ENCODE measurements at regions not wholly inside any gene's neighbourhood (a gene's known extent, or its start where the extent isn't known, plus 50 kb on each side); places are given as distances from the start of the nearest gene placed in this dataset.

DNA sequence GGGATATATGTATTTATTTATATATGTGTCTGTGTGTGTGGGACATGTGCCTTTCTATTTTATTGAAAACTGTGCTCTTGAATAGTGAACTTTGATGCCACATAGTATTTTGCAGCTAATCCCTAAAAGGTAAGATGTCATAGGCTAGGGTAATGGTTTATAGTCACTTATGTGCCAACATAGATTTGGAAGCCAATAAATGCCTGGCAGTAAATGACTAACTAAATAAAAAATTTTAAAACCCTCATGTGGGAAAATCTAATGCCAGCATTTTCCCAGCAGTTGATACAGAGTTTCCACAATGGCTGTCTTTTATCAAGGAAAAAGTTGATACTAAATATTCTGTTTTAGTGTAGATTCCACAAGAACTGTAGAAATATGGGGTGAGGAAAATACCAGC is 101.5 kb upstream of the IMMP2L start:
- CTCF ChIA-PET, result no interaction called here
- no peaks in the 10 kb centered on the region for H3K9me3 ChIP-seq (ENCODE audit: low read length)
- H3K27me3 ChIP-seq (ENCODE audit: low read length), result no peaks in the 10 kb centered on the region
- no peak overlapping the region for H3K4me3 ChIP-seq (ENCODE audit: low read length)
- POLR2A ChIA-PET (ENCODE audit: unreplicated experiment), result no interaction called here
- ATAC-seq (peak; percentile 60), DNase-seq (peak; percentile 24)
- H3K9ac ChIP-seq (ENCODE audit: low read length), result peak overlapping the region; percentile 20; the same call in 1 of the 2 replicates
- H3K9me2 ChIP-seq (replicated peaks; ENCODE audit: low read length), result 0 out of 2 replicates have a peak, but pooled peaks cover 2% of the 10 kb centered on the region
- peak overlapping the region; percentile 33; the same call in 1 of the 2 replicates for H3K27ac ChIP-seq (ENCODE audit: low read length)
- BruUV-seq (replicated peaks), result no TSS peak
- H3K79me2 ChIP-seq (ENCODE audit: low read length), result no peaks in the 10 kb centered on the region
- H3K36me3 ChIP-seq (ENCODE audit: low read depth, low read length), result no peaks in the 10 kb centered on the region
- H4K20me1 ChIP-seq (ENCODE audit: low read length), result no peaks in the 10 kb centered on the region
- H2AFZ ChIP-seq (ENCODE audit: low read length), result no peak overlapping the region
- H3F3A ChIP-seq (ENCODE audit: low read length, unreplicated experiment), result no peaks in the 10 kb centered on the region
- H3K4me2 ChIP-seq (ENCODE audit: low read length), result no peak overlapping the region
- TF ChIP-seq EZH2 (IDR thresholded peaks at IDR 0.05; ENCODE audit: low read length, unreplicated experiment) (no peak), EZH2phosphoT487 (IDR thresholded peaks at IDR 0.05; ENCODE audit: borderline replicate concordance, low read length) (no peak)
- TF ChIP-seq, protein P1, sequence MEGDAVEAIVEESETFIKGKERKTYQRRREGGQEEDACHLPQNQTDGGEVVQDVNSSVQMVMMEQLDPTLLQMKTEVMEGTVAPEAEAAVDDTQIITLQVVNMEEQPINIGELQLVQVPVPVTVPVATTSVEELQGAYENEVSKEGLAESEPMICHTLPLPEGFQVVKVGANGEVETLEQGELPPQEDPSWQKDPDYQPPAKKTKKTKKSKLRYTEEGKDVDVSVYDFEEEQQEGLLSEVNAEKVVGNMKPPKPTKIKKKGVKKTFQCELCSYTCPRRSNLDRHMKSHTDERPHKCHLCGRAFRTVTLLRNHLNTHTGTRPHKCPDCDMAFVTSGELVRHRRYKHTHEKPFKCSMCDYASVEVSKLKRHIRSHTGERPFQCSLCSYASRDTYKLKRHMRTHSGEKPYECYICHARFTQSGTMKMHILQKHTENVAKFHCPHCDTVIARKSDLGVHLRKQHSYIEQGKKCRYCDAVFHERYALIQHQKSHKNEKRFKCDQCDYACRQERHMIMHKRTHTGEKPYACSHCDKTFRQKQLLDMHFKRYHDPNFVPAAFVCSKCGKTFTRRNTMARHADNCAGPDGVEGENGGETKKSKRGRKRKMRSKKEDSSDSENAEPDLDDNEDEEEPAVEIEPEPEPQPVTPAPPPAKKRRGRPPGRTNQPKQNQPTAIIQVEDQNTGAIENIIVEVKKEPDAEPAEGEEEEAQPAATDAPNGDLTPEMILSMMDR (conservative IDR thresholded peaks at IDR 0.05; ENCODE audit: low read depth, low read length), result no peak
- H3K4me1 ChIP-seq (ENCODE audit: insufficient read depth, low read length), result peaks cover 8% of the 10 kb centered on the region
- intact Hi-C loops (cut with micrococcal nuclease), result no loop called here

DNA sequence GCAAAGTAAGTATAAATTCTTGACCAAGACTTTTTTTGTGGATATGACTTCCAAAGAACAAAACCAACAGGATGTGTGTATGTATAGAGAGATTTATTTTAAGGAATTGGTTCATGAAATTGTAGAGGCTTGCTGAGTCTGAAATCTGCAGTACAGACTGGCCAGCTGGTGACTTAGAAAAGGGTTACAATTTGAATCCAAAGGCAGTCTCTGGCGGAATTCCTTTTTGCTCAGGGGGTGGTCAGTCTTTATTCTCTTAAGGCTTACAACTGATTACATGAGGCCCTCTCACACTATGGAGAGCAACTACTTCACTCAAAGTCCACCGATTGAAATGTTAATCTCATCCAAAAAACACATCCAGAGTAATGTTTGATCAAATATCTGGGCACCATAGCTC is 100.1 kb upstream of the IMMP2L start:
- H3K27ac ChIP-seq (ENCODE audit: low read length), result no peak overlapping the region
- H4K20me1 ChIP-seq (ENCODE audit: low read length), result no peaks in the 10 kb centered on the region
- TF ChIP-seq EZH2 (IDR thresholded peaks at IDR 0.05; ENCODE audit: low read length, unreplicated experiment) (no peak), EZH2phosphoT487 (IDR thresholded peaks at IDR 0.05; ENCODE audit: borderline replicate concordance, low read length) (no peak)
- TF ChIP-seq, protein P1 (conservative IDR thresholded peaks at IDR 0.05; ENCODE audit: low read depth, low read length), result no peak
- H3K79me2 ChIP-seq (ENCODE audit: low read length), result no peaks in the 10 kb centered on the region
- no peak overlapping the region for H3K4me3 ChIP-seq (ENCODE audit: low read length)
- no peaks in the 10 kb centered on the region for H3F3A ChIP-seq (ENCODE audit: low read length, unreplicated experiment)
- H3K4me1 ChIP-seq (ENCODE audit: insufficient read depth, low read length), result peaks cover 8% of the 10 kb centered on the region
- H3K9me3 ChIP-seq (ENCODE audit: low read length), result no peaks in the 10 kb centered on the region
- ChIA-PET CTCF (no interaction called here), POLR2A (ENCODE audit: unreplicated experiment) (no interaction called here)
- no peak overlapping the region for H2AFZ ChIP-seq (ENCODE audit: low read length)
- no peaks in the 10 kb centered on the region for H3K36me3 ChIP-seq (ENCODE audit: low read depth, low read length)
- DNase-seq, result no peak
- 0 out of 2 replicates have a peak, but pooled peaks cover 2% of the 10 kb centered on the region for H3K9me2 ChIP-seq (replicated peaks; ENCODE audit: low read length)
- ATAC-seq, result no peak
- H3K4me2 ChIP-seq (ENCODE audit: low read length), result no peak overlapping the region
- no peak overlapping the region for H3K9ac ChIP-seq (ENCODE audit: low read length)
- intact Hi-C loops (cut with micrococcal nuclease), result no loop called here
- no peaks in the 10 kb centered on the region for H3K27me3 ChIP-seq (ENCODE audit: low read length)
- no TSS peak for BruUV-seq (replicated peaks)

DNA sequence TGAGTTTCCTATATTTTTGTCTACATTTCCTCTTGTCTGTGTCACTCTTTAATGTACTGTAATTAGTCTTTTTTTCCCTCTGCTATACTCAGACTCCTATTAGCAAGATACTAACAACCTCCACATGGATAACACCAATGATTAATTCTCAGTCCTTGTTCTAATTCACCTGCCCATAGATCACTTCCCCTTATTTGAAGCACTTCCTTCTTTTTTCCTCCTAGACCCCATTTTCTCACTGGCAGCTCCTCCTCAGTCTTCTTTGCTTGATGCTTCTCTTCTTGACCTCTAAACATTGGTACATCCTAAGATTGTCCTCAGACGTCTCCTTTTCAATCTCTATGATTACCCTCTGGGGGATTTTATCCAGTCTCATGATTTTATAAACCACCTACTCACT is 98.2 kb upstream of the IMMP2L start:
- Histone ChIP-seq H3K27ac (ENCODE audit: low read length) (no peak overlapping the region), H3K79me2 (ENCODE audit: low read length) (no peaks in the 10 kb centered on the region), H3K9me2 (replicated peaks; ENCODE audit: low read length) (0 out of 2 replicates have a peak, but pooled peaks cover 2% of the 10 kb centered on the region), H3K4me2 (ENCODE audit: low read length) (no peak overlapping the region), H3K4me1 (ENCODE audit: insufficient read depth, low read length) (no peaks in the 10 kb centered on the region), H2AFZ (ENCODE audit: low read length) (no peak overlapping the region), H3K4me3 (ENCODE audit: low read length) (no peak overlapping the region), H3F3A (ENCODE audit: low read length, unreplicated experiment) (no peaks in the 10 kb centered on the region), H3K27me3 (ENCODE audit: low read length) (no peaks in the 10 kb centered on the region), H3K9ac (ENCODE audit: low read length) (no peak overlapping the region), H4K20me1 (ENCODE audit: low read length) (no peaks in the 10 kb centered on the region), H3K9me3 (ENCODE audit: low read length) (no peaks in the 10 kb centered on the region), H3K36me3 (ENCODE audit: low read depth, low read length) (no peaks in the 10 kb centered on the region)
- TF ChIP-seq EZH2 (IDR thresholded peaks at IDR 0.05; ENCODE audit: low read length, unreplicated experiment), result no peak
- TF ChIP-seq, protein P1 (conservative IDR thresholded peaks at IDR 0.05; ENCODE audit: low read depth, low read length), result no peak
- no peak for TF ChIP-seq EZH2phosphoT487 (IDR thresholded peaks at IDR 0.05; ENCODE audit: borderline replicate concordance, low read length)
- DNase-seq, result no peak
- intact Hi-C loops (cut with micrococcal nuclease), result no loop called here
- BruUV-seq (replicated peaks), result no TSS peak
- no peak for ATAC-seq
- CTCF ChIA-PET, result no interaction called here
- POLR2A ChIA-PET (ENCODE audit: unreplicated experiment), result interaction anchor here (0.6 kb wide), 1 partner anchor 33 kb away, joined by 3 read pairs; no protein-coding TSS in a partner anchor

Data from PC-3 (cell line).